Eye (tissue), 1 donor: ENCODE measurements at regions not wholly inside any gene's neighbourhood (a gene's known extent, or its start where the extent isn't known, plus 50 kb on each side); places are given as distances from the start of the nearest gene placed in this dataset.
"Not testable (repeated sequence)": the region's sequence is repeated elsewhere in the genome, so short reads cannot be mapped to it uniquely, and the experiment has no call there.

Experiments used
- DNase-seq: peaks from one replicate; pipeline ENCODE4 v3.0.0-alpha.2; 2015

- DNase-seq = no peak
Observed at GRCh38 chr2:166381-166780, 97.5 kb downstream of the SH3YL1 start.

GRCh38 chr2:165530-165929 is 98.3 kb downstream of the SH3YL1 start:
- DNase-seq = no peak

GRCh38 chr2:162473-163382 is 101.1 kb downstream of the SH3YL1 start:
- no peak for DNase-seq

DNA sequence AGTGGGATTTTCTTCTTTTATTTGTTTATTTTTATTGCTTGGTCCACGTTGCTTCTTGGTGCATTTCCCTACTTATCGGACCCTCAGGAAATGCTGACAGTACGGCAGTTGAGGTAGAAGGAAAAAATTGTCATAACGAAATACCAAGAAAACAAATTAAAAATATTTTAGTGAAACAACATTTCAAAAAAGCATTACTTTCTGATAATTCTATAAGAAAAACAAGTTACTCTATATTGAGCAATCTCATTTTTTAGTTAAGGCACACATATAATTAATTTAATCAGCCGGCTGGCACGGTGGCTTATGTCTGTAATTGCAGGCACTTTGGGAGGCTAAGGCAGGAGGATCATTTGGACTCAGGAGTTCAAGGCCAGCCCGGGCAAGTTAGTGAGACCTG is 102.1 kb downstream of the SH3YL1 start:
- no peak for DNase-seq

GRCh38 chr2:151553-152334 is 105.4 kb upstream of the FAM110C start:
- no peak for DNase-seq

- no peak for DNase-seq
Observed at GRCh38 chr2:145407-145806, 99.1 kb upstream of the FAM110C start.

- no peak for DNase-seq
Observed at GRCh38 chr2:141611-142010, 95.3 kb upstream of the FAM110C start.

DNA sequence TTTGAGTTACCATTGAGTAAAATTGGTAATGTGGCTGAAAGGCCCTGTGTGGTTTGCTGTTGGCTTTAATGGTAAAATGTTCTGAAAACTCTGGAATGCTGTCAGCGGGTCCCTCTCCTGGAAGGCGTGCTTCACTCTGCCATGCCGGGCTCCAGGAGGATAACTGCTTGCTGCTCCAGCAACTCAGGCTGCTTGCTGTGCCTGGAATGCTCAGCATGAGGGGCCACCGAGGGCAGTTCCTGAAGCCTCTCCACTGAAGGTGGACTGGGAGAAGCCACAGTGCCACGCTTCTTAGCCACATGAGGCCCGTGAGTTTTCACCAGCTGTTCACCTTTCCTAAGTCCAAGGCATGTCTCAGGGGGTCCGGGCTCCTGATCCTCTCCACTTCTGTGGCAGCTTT is 90.4 kb upstream of the FAM110C start:
- no peak for DNase-seq

DNA sequence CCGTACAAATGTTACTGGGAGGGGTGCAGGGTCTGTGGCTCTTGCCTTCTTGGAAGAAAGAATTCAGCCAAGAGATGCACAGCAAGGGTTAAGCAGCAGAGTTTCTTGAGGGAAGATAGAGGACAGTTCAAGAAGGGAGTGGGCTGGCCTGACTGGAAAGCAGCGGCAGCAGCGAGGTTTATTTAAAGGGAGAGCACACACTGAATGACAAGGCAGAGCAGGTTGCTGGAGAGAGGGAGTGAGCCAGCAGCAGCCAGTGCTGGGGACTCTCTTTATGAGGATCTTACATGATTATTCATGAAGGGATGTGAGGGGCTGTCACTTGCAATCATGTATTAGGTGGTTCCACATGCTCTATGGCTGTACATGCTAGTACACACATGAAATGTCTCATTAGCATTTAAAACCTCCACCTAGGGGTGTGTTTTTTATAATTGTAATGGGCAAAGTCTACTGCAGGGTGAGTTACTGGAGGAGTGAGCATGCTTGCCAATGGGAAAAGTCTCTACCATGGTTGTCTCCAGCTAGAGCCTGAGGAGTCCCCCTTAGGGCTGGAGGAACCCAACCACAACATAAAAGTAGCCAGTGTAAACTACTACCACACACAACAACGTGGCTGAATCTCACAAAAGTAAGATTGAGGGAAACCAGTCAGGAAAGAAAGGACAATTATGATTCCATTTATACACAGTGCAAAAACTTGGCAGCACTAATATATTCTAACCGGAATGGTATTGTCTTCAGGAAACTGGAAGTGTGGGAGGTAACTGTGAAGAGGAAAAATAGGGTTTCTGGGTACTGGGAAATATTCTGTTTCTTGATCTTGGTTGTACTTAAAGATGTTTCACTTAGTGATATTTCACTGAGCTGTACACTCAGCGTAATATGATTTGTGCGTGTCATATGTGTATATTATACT is 87.6 kb upstream of the FAM110C start:
- no peak for DNase-seq

DNA sequence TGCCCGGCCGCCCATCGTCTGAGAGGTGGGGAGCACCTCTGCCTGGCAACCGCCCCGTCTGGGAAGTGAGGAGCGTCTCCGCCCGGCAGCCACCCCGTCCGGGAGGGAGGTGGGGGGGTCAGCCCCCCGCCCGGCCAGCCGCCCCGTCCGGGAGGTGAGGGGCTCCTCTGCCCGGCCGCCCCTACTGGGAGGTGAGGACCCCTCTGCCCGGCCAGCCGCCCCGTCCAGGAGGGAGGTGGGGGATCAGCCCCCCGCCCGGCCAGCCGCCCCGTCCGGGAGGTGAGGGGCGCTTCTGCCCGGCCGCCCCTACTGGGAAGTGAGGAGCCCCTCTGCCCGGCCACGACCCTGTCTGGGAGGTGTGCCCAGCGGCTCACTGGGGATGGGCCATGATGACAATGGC is 80.5 kb upstream of the FAM110C start:
- DNase-seq = not testable (repeated sequence)

DNA sequence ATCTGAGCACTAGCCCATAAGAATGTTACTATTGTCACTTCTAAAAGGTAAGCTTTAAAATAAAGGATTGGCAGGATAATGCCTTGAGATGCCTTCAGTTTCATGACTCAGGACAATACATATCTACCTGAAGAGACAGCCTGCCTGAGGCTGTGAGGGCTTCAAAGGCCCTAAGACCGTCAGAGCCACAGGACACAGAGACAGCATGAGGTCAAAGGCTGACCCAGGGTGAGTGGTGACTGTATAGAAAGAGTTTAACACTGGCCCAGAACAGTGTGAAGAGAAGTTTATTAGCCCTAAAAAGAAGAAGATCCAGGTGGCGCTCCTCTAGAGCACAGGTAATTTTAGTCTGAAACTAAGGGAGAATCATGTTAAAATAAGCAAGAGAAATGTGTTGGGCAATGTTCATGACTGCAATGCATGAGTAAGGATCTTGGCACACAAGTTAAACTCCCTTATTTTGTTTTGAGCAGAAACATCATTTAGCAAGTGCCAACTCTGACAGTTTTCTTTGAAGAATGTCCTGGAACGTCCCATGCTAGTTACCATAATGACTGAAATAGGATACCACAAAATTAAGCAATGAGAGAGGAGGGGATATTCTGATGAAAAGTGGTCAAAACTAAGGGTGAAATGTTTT is 78.1 kb upstream of the FAM110C start:
- DNase-seq = no peak

DNA sequence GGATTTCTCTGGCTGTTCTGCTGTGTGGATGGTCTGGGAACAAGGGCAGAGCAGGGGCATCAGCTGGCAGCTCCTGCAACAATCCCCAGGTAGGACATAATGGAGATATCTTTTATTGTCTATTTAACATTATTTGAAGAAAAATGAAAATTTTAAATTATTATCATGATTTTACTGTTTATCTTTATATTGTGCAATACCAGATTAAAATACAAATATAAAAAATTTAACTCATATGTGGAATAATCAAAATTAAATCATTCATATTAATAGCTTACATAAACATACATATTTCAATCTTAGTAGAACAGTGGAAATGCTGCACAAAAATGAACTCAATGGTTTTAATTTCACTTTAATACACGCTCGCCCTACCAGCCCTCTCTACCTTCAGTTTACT is 70.6 kb upstream of the FAM110C start:
- DNase-seq = no peak

GRCh38 chr2:115303-115702 is 69.0 kb upstream of the FAM110C start:
- DNase-seq = no peak

- peak; percentile 11 for DNase-seq
Observed at GRCh38 chr2:114616-115015, 68.3 kb upstream of the FAM110C start.

DNA sequence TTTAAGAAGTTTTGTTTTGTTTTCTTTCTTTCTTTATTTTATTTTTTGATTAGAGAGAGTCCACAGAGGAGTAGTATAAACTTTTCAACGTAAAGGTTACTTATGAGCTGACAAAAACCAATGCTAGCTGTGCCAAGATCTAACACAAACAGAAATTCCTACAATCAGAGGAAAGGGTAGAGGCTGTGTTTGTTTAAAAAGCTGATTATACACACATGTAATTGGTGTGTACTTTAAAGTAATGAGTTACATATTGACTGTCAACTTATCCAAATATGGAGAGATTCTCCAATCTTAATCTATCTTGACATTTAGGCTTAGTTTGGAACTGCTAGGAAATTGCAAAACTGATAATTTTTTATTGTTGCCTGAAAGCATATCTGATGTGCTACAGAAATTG is 63.7 kb upstream of the FAM110C start:
- DNase-seq = no peak

DNA sequence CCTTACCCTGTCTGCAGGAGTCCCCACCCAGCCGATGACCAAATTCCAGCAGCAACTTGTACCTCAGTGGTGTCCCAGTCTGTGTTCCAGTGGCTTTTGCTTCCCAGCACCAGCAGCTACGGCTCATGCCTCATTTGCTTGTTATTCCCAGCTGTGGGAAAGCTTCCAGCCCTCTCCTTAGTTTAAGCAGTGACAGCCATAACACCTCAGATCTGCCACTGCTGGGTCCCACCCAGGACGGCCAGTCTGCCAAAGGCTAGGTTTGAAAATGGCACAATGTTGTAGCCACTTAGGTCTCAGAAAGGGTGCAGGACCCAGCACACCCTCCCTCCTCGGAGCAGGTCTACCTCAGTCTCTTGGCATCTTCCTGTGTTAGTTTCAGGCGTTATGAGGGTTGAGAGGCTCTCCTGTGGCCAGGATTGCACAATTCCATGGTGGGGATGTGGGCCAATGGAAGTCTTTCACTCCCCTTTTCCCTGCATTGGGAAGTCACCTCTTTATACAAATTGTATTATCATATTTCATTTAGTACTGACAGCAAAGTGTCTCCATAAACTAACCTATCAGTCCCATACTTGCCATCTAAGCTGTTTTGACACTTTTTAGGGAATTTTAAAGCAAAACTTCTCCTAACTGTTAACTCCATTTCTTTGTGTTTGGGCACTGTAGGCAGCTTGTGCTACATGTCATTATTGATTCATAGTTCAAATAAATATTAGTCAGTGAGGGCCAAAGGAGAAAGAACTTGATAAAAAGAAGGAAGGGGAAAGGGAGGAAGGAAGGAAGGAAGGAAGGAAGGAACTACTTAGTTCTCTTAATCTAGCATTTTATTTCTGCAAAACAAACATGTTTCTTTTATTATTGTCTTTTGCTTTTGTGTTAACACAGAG is 62.9 kb upstream of the FAM110C start:
- no peak for DNase-seq

- DNase-seq = no peak
Observed at GRCh38 chr2:101016-101415, 54.7 kb upstream of the FAM110C start.
